ENCODE measurements at regions not wholly inside any gene's neighbourhood (a gene's known extent, or its start where the extent isn't known, plus 50 kb on each side); places are given as distances from the start of the nearest gene placed in this dataset.
"Not testable (repeated sequence)": the region's sequence is repeated elsewhere in the genome, so short reads cannot be mapped to it uniquely, and the experiment has no call there.

- DNase-seq (ENCODE audit: low read depth in 2 of 2) = not testable (repeated sequence)
These were observed 106.0 kb downstream of the SPATA18 start for GRCh38 chr4:52157071-52157470.

GRCh38 chr4:52157641-52158316 is 106.7 kb downstream of the SPATA18 start:
- DNase-seq (ENCODE audit: low read depth in 2 of 2) = no peak

- DNase-seq (ENCODE audit: low read depth in 2 of 2) = no peak
These were observed 109.8 kb downstream of the SPATA18 start for GRCh38 chr4:52160859-52161258.

- no peak for DNase-seq (ENCODE audit: low read depth in 2 of 2)
These were observed 113.0 kb downstream of the SPATA18 start for GRCh38 chr4:52164116-52164515.

- no peak for DNase-seq (ENCODE audit: low read depth in 2 of 2)
These were observed 121.1 kb downstream of the SPATA18 start for GRCh38 chr4:52172166-52172565.

- DNase-seq (ENCODE audit: low read depth in 2 of 2) = no peak
These were observed 122.5 kb downstream of the SPATA18 start for GRCh38 chr4:52173470-52174045.

- DNase-seq (ENCODE audit: low read depth in 2 of 2) = no peak
These were observed 136.5 kb downstream of the SPATA18 start for GRCh38 chr4:52187603-52188002.

- no peak for DNase-seq (ENCODE audit: low read depth in 2 of 2)
These were observed 140.9 kb downstream of the SPATA18 start for GRCh38 chr4:52192001-52192400.

- no peak for DNase-seq (ENCODE audit: low read depth in 2 of 2)
These were observed 141.6 kb downstream of the SPATA18 start for GRCh38 chr4:52192721-52193135.

- no peak for DNase-seq (ENCODE audit: low read depth in 2 of 2)
These were observed 144.8 kb downstream of the SPATA18 start for GRCh38 chr4:52195869-52196268.

- no peak for DNase-seq (ENCODE audit: low read depth in 2 of 2)
These were observed 145.6 kb downstream of the SPATA18 start for GRCh38 chr4:52196606-52197130.

GRCh38 chr4:52197306-52197705 is 146.2 kb downstream of the SPATA18 start:
- DNase-seq (ENCODE audit: low read depth in 2 of 2) = no peak

- no peak for DNase-seq (ENCODE audit: low read depth in 2 of 2)
These were observed 147.2 kb downstream of the SPATA18 start for GRCh38 chr4:52198294-52198693.

- no peak for DNase-seq (ENCODE audit: low read depth in 2 of 2)
These were observed 148.7 kb downstream of the SPATA18 start for GRCh38 chr4:52199574-52200338.

- DNase-seq (ENCODE audit: low read depth in 2 of 2) = no peak
These were observed 149.2 kb downstream of the SPATA18 start for GRCh38 chr4:52200339-52200725.

GRCh38 chr4:52201715-52202114 is 150.6 kb downstream of the SPATA18 start:
- no peak for DNase-seq (ENCODE audit: low read depth in 2 of 2)

GRCh38 chr4:52202251-52202779 is 151.2 kb downstream of the SPATA18 start:
- no peak for DNase-seq (ENCODE audit: low read depth in 2 of 2)

- DNase-seq (ENCODE audit: low read depth in 2 of 2) = no peak
These were observed 151.8 kb downstream of the SPATA18 start for GRCh38 chr4:52202931-52203330.

- no peak for DNase-seq (ENCODE audit: low read depth in 2 of 2)
These were observed 152.2 kb downstream of the SPATA18 start for GRCh38 chr4:52203351-52203750.

GRCh38 chr4:52204921-52205320 is 153.8 kb downstream of the SPATA18 start:
- no peak for DNase-seq (ENCODE audit: low read depth in 2 of 2)

- DNase-seq (ENCODE audit: low read depth in 2 of 2) = not testable (repeated sequence)
These were observed 156.0 kb downstream of the SPATA18 start for GRCh38 chr4:52207146-52207545.

GRCh38 chr4:52212702-52213101 is 161.6 kb downstream of the SPATA18 start:
- DNase-seq (ENCODE audit: low read depth in 2 of 2) = no peak

Measured in activated CD4-positive, alpha-beta T cell treated with anti-CD3 and anti-CD28 coated beads for 24 hours (primary cell).